H1 (cell line): ENCODE measurements at regions not wholly inside any gene's neighbourhood (a gene's known extent, or its start where the extent isn't known, plus 50 kb on each side); places are given as distances from the start of the nearest gene placed in this dataset.
"Not testable (repeated sequence)": the region's sequence is repeated elsewhere in the genome, so short reads cannot be mapped to it uniquely, and the experiment has no call there.

ENCODE experiments used
- CTCF ChIA-PET: fragments of 300-600 bp; sonication (Branson Sonifier 250); formaldehyde crosslinking; loops from one replicate; lab custom pipeline; 2021; ENCODE audit not compliant: partially characterized antibody; lab: Charles Lee
- POLR2A ChIA-PET: fragments of 300-600 bp; sonication (Branson Sonifier 250); formaldehyde crosslinking; loops from one replicate; lab custom pipeline; 2021; ENCODE audit warnings: inconsistent platforms; ENCODE audit not compliant: partially characterized antibody; lab: Charles Lee
- DNase-seq, 2 experiments: peaks; one replicate each; pipeline versions ENCODE4 v3.0.0 to v3.0.0-alpha.2; 2010 to 2022; ENCODE audit warnings: low spot score in 2 of 2, low read depth in 1 of 2, mixed read lengths in 1 of 2
- FAIRE-seq: peaks from 2 replicates; lab custom pipeline; 2011; peaks lifted over from hg19 to GRCh38; lab: Jason Lieb, UNC
- H2AFZ ChIP-seq: 2 replicates; pipeline ENCODE4 v1.8.1; 2012; ENCODE audit warnings: low read length, inconsistent platforms
- H2AK5ac ChIP-seq: 2 replicates; pipeline ENCODE4 v1.6.1; 2013; ENCODE audit warnings: low read depth, low read length
- H2BK120ac ChIP-seq: replicated peaks from 2 replicates; pipeline ENCODE3; 2013; ENCODE audit warnings: low read depth, low read length, inconsistent platforms
- H2BK12ac ChIP-seq: 2 replicates; pipeline ENCODE4 v1.6.1; 2013; ENCODE audit warnings: low read depth, low read length
- H2BK15ac ChIP-seq: 2 replicates; pipeline ENCODE4 v1.6.1; 2013; ENCODE audit warnings: low read length
- H2BK20ac ChIP-seq: 2 replicates; pipeline ENCODE4 v1.6.1; 2013; ENCODE audit warnings: low read length
- H2BK5ac ChIP-seq: 2 replicates; pipeline ENCODE4 v1.6.1; 2013; ENCODE audit warnings: low read depth, low read length
- H3K14ac ChIP-seq: 2 replicates; pipeline ENCODE4 v1.6.1; 2013; ENCODE audit warnings: inconsistent platforms; ENCODE audit not compliant: insufficient read length
- H3K18ac ChIP-seq: 2 replicates; pipeline ENCODE4 v1.6.1; 2013; ENCODE audit warnings: low read length; ENCODE audit errors: extremely low read depth
- H3K23ac ChIP-seq: 2 replicates; pipeline ENCODE4 v1.6.1; 2013; ENCODE audit warnings: inconsistent platforms; ENCODE audit not compliant: insufficient read length
- H3K23me2 ChIP-seq: 2 replicates; pipeline ENCODE4 v1.6.1; 2013; ENCODE audit warnings: low read depth, low read length
- H3K27ac ChIP-seq: 2 replicates; pipeline ENCODE4 v1.6.1; 2011; ENCODE audit warnings: low read depth, low read length, inconsistent platforms
- H3K27me3 ChIP-seq, 4 experiments: replicated peaks in 1 of 4; 1 replicate in 1 of 4; 2 replicates in 3 of 4; pipeline versions ENCODE4 v1.6.1 to v1.8.1; 2011 to 2013; ENCODE audit warnings: low read length in 3 of 4, mild to moderate bottlenecking in 3 of 4, inconsistent platforms in 2 of 4, mixed read lengths in 2 of 4, moderate library complexity in 1 of 4; ENCODE audit not compliant: control insufficient read depth in 3 of 4, insufficient read depth in 3 of 4; ENCODE audit errors: extremely low read depth in 1 of 4
- H3K36me3 ChIP-seq, 4 experiments: 2 replicates each; pipeline versions ENCODE4 v1.6.1 to v1.8.1; 2011 to 2013; ENCODE audit warnings: mild to moderate bottlenecking in 4 of 4, low read length in 3 of 4, moderate library complexity in 2 of 4, control low read depth in 1 of 4, inconsistent platforms in 1 of 4; ENCODE audit not compliant: insufficient read depth in 4 of 4, control insufficient read depth in 2 of 4
- H3K4ac ChIP-seq: replicated peaks from 2 replicates; pipeline ENCODE3; 2013; ENCODE audit warnings: low read length, low read depth, mixed read lengths, inconsistent platforms; ENCODE audit not compliant: insufficient read length
- H3K4me1 ChIP-seq, 4 experiments: replicated peaks in 1 of 4; 1 replicate in 1 of 4; 2 replicates in 3 of 4; pipeline versions ENCODE4 v1.6.1 to v1.8.1; 2011 to 2013; ENCODE audit warnings: low read length in 3 of 4, inconsistent platforms in 2 of 4, mixed read lengths in 1 of 4; ENCODE audit not compliant: insufficient read depth in 4 of 4, control insufficient read depth in 3 of 4
- H3K4me2 ChIP-seq, 2 experiments: 2 replicates each; pipeline versions ENCODE4 v1.6.1 to v1.8.1; 2011 to 2013; ENCODE audit warnings: low read depth in 2 of 2, low read length in 2 of 2, control low read depth in 1 of 2, inconsistent platforms in 1 of 2, mild to moderate bottlenecking in 1 of 2; ENCODE audit not compliant: insufficient read depth in 1 of 2
- H3K4me3 ChIP-seq, 4 experiments: fragments of 200-600, 300-600 bp in 1 of 4; sonication (generic), shearing (Covaris generic), sonication (Bioruptor Twin) in 1 of 4; 2 replicates each; pipeline versions ENCODE4 v1.5.1 to v1.8.1; 2011 to 2016; ENCODE audit warnings: low read length in 4 of 4, low read depth in 3 of 4, control low read depth in 2 of 4, inconsistent platforms in 2 of 4, mild to moderate bottlenecking in 2 of 4, mixed read lengths in 1 of 4, moderate library complexity in 1 of 4; ENCODE audit not compliant: insufficient read depth in 2 of 4; ENCODE audit errors: extremely low read depth in 1 of 4
- H3K56ac ChIP-seq: replicated peaks from 2 replicates; pipeline ENCODE3; 2013; ENCODE audit warnings: low read depth, mild to moderate bottlenecking, mixed read lengths, low read length, inconsistent platforms; ENCODE audit not compliant: insufficient read length
- H3K79me1 ChIP-seq: 2 replicates; pipeline ENCODE4 v1.6.1; 2013; ENCODE audit warnings: low read depth, low read length, control low read depth
- H3K79me2 ChIP-seq, 2 experiments: 2 replicates each; pipeline versions ENCODE4 v1.6.1 to v1.8.1; 2012 to 2013; ENCODE audit warnings: low read length in 2 of 2, mild to moderate bottlenecking in 2 of 2, inconsistent platforms in 1 of 2; ENCODE audit not compliant: insufficient read depth in 2 of 2, control insufficient read depth in 1 of 2
- H3K9ac ChIP-seq, 4 experiments: replicated peaks in 1 of 4; 1 replicate in 1 of 4; 2 replicates in 3 of 4; pipeline versions ENCODE4 v1.6.1 to v1.8.1; 2011 to 2013; ENCODE audit warnings: low read depth in 3 of 4, low read length in 3 of 4, control low read depth in 2 of 4, mild to moderate bottlenecking in 2 of 4, moderate library complexity in 2 of 4, inconsistent platforms in 1 of 4; ENCODE audit errors: extremely low read depth in 1 of 4
- H3K9me3 ChIP-seq, 2 experiments: 2 replicates each; pipeline versions ENCODE4 v1.6.1 to v1.8.1; 2012 to 2013; ENCODE audit warnings: mild to moderate bottlenecking in 2 of 2, moderate library complexity in 2 of 2, control low read depth in 1 of 2, inconsistent platforms in 1 of 2, low read depth in 1 of 2, low read length in 1 of 2, mixed read lengths in 1 of 2; ENCODE audit not compliant: insufficient read depth in 2 of 2
- H4K20me1 ChIP-seq, 2 experiments: replicated peaks in 1 of 2; 2 replicates each; pipeline versions ENCODE3 to v1.8.1; 2011 to 2013; ENCODE audit warnings: inconsistent platforms in 2 of 2, low read length in 2 of 2, mild to moderate bottlenecking in 1 of 2; ENCODE audit not compliant: insufficient read depth in 2 of 2, control insufficient read depth in 1 of 2
- H4K5ac ChIP-seq: 2 replicates; pipeline ENCODE4 v1.6.1; 2013; ENCODE audit warnings: low read length, low read depth, mixed read lengths, inconsistent platforms; ENCODE audit not compliant: insufficient read length
- H4K8ac ChIP-seq: 2 replicates; pipeline ENCODE4 v1.8.0; 2013; ENCODE audit warnings: mild to moderate bottlenecking, moderate library complexity, low read length, inconsistent platforms; ENCODE audit not compliant: insufficient read depth; ENCODE audit errors: extremely low read depth
- H4K91ac ChIP-seq: replicated peaks from 2 replicates; pipeline ENCODE3; 2013; ENCODE audit warnings: low read length, mixed read lengths, inconsistent platforms; ENCODE audit not compliant: insufficient read length
- SP4 ChIP-seq: IDR thresholded peaks from 2 replicates; pipeline ENCODE4 v1.6.1; 2012; ENCODE audit warnings: low read length, inconsistent platforms
- WGBS, 2 experiments: shearing (Covaris generic) in 1 of 2; methylation state at CpG; one replicate each; pipeline versions ENCODE4 v1.1.6 to v1.1.7; 2013 to 2015; ENCODE audit warnings: low lambda C conversion rate in 2 of 2, mixed read lengths in 2 of 2, inconsistent platforms in 1 of 2, low coverage in 1 of 2, missing lambda C conversion rate in 1 of 2; ENCODE audit not compliant: insufficient replicate concordance in 2 of 2, insufficient coverage in 1 of 2, insufficient read length in 1 of 2; ENCODE audit errors: extremely low coverage in 1 of 2, missing lambda C conversion rate in 1 of 2; 5-methylcytosine and 5-hydroxymethylcytosine counted together

DNA sequence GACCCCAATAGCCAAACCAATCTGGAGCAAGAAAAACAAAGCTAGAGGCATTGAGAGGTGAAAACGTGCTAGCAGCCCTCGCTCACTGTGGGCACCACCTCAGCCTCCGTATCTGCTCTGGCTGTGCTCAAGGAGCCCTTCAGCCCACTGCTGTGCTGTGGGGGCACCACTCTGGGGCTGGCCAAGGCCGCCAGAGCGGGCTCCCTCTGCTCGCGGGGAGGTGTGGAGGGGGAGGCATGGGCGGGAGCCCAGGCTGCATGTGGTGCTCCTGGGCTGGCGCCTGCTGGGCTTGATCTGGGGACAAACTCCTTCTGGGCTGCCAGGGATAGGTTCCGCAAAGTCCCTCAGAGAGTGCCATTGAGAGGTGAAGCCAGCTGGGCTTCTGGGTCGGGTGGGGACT, 1002.0 kb downstream of the GATA3 start:
- H3K9ac ChIP-seq: no peak overlapping the region

DNA sequence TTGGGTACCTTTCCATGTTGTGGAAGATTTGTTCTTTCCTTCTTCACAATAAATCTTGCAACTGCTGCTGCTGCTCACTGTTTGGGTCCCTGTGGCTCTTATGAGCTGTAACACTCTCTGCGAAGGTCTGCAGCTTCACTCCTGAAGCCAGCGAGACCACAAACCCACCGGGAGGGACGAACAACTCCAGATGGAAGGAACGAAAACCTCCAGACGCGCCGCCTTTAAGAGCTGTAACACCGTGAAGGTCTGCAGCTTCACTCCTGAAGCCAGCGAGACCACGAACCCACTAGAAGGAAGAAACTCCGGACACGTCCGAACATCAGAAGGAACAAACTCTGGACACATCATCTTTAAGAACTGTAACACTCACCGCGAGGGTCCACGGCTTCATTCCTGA, 1002.8 kb downstream of the GATA3 start:
- H3K4me3 ChIP-seq, H3K36me3 ChIP-seq, CTCF ChIA-PET: not testable (repeated sequence)

More for the DNA sequence above, 1002.0 kb downstream of the GATA3 start:
- H2BK5ac ChIP-seq: no peak overlapping the region
- H3K79me1 ChIP-seq: no peaks in the 10 kb centered on the region
- 97% methylated on average over 11 of the region's 11 CpGs; no CpG with 5 or more reads in 1 of the 2 experiments for WGBS, 2 experiments
- H2BK20ac ChIP-seq: no peak overlapping the region
- H3K79me2 ChIP-seq: no peaks in the 10 kb centered on the region
- FAIRE-seq (no peak), DNase-seq (no peak)
- no peak overlapping the region for H4K91ac ChIP-seq
- H3K23me2 ChIP-seq: no peaks in the 10 kb centered on the region
- ChIA-PET POLR2A (no interaction called here), CTCF (no interaction called here)
- no peaks in the 10 kb centered on the region; a peak in 1 of 8 replicates for H3K36me3 ChIP-seq
- no peak overlapping the region for H3K14ac ChIP-seq
- no peaks in the 10 kb centered on the region for H3K27me3 ChIP-seq
- no peak for TF ChIP-seq SP4
- H2AK5ac ChIP-seq: no peak overlapping the region
- no peak overlapping the region for H3K4me2 ChIP-seq
- H3K23ac ChIP-seq: no peak overlapping the region
- no peak overlapping the region for H4K5ac ChIP-seq
- no peaks in the 10 kb centered on the region for H3K4me1 ChIP-seq
- peaks cover 3 to 4% of the 10 kb centered on the region in 2 experiments; a peak in 1 of 4 replicates for H3K9me3 ChIP-seq
- no peak overlapping the region for H3K4ac ChIP-seq
- H3K18ac ChIP-seq: no peak overlapping the region
- H3K4me3 ChIP-seq: no peak overlapping the region
- H4K8ac ChIP-seq: no peak overlapping the region
- H2BK120ac ChIP-seq: no peak overlapping the region
- no peaks in the 10 kb centered on the region for H4K20me1 ChIP-seq
- H3K56ac ChIP-seq: no peak overlapping the region
- H2BK12ac ChIP-seq: no peak overlapping the region
- no peak overlapping the region for H2AFZ ChIP-seq
- H2BK15ac ChIP-seq: no peak overlapping the region
- H3K27ac ChIP-seq: no peak overlapping the region

More for the DNA sequence above, 1002.8 kb downstream of the GATA3 start:
- H3K9me3 ChIP-seq, H3K4me2 ChIP-seq, DNase-seq, H4K8ac ChIP-seq, H3K18ac ChIP-seq, H3K56ac ChIP-seq, H2BK120ac ChIP-seq, H3K27ac ChIP-seq, H3K4me1 ChIP-seq, H2BK5ac ChIP-seq, H3K23ac ChIP-seq, H4K5ac ChIP-seq, H2BK15ac ChIP-seq, H3K4ac ChIP-seq, H2BK20ac ChIP-seq, POLR2A ChIA-PET, H2AK5ac ChIP-seq, FAIRE-seq, H3K79me1 ChIP-seq, H3K27me3 ChIP-seq, H3K14ac ChIP-seq, H3K23me2 ChIP-seq, H3K9ac ChIP-seq, H4K20me1 ChIP-seq, H4K91ac ChIP-seq, H2AFZ ChIP-seq, H3K79me2 ChIP-seq, H2BK12ac ChIP-seq: not testable (repeated sequence)
- WGBS, 2 experiments: 96% methylated on average over 17 of the region's 17 CpGs; no CpG with 5 or more reads in 1 of the 2 experiments
